GM12878 (cell line): ENCODE measurements at regions not wholly inside any gene's neighbourhood (a gene's known extent, or its start where the extent isn't known, plus 50 kb on each side); places are given as distances from the start of the nearest gene placed in this dataset.

Experiments used
- BCLAF1 ChIP-seq: fragments of 450-650 bp; IDR thresholded peaks from 2 replicates; pipeline ENCODE4 v1.6.1; 2017; ENCODE audit warnings: antibody characterized with exemption, mild to moderate bottlenecking, moderate library complexity
- CEBPZ ChIP-seq: fragments of 150-350 bp; IDR thresholded peaks from 2 replicates; pipeline ENCODE4 v1.6.1; 2016; ENCODE audit warnings: low read depth, low read length
- CHD2 ChIP-seq: IDR thresholded peaks from 2 replicates; pipeline ENCODE4 v1.6.1; 2011; ENCODE audit warnings: low read depth, low read length, improper control_type of control experiment, borderline replicate concordance
- E2F8 ChIP-seq: fragments of 450-650 bp; IDR thresholded peaks from 2 replicates; pipeline ENCODE4 v1.6.1; 2018; ENCODE audit warnings: mild to moderate bottlenecking, low read depth, moderate library complexity; ENCODE audit not compliant: partially characterized antibody
- FOS ChIP-seq: IDR thresholded peaks from 3 replicates; pipeline ENCODE4 v1.6.1; 2011; ENCODE audit warnings: borderline replicate concordance; ENCODE audit not compliant: insufficient read length; ENCODE audit errors: extremely low read depth
- HCFC1 ChIP-seq: fragments of 150-350 bp; IDR thresholded peaks from 2 replicates; pipeline ENCODE4 v1.6.1; 2014; ENCODE audit warnings: low read length
- SMAD5 ChIP-seq: IDR thresholded peaks from 2 replicates; pipeline ENCODE4 v1.6.1; 2016; ENCODE audit warnings: antibody characterized with exemption, low read depth

- TF ChIP-seq HCFC1 (no peak), CEBPZ (no peak), CHD2 (no peak), SMAD5 (no peak), E2F8 (no peak), BCLAF1 (no peak), FOS (no peak)
These were observed 85.4 kb upstream of the TPM1 start (continued) for GRCh38 chr15:62957130-62957529.
